HepG2 (cell line): ENCODE measurements at regions not wholly inside any gene's neighbourhood (a gene's known extent, or its start where the extent isn't known, plus 50 kb on each side); places are given as distances from the start of the nearest gene placed in this dataset.

ENCODE experiments used
- ATAC-seq: fragments of 200-7000 bp; cut with Tn5 transposase; 3 replicates; pipeline ENCODE4 v1.9.1; 2020; ENCODE audit warnings: mild to moderate bottlenecking, moderate library complexity
- BruUV-seq: library from RNA; stranded (reverse); fragments of 400-500 nt; replicated peaks from 2 replicates; lab custom pipeline; 2021; lab: Mats Ljungman, UMichigan
- CTCF ChIA-PET: fragments of 300-600 bp; formaldehyde crosslinking; extraction: SDS; loops from one replicate; lab custom pipeline; 2021; ENCODE audit warnings: low total read pairs, inconsistent platforms, low intra/inter-chr PET ratio; lab: Yijun Ruan, JAX
- POLR2A ChIA-PET: fragments of 350-600 bp; sonication (Branson Sonifier 250); formaldehyde crosslinking; loops from one replicate; lab custom pipeline; 2020; ENCODE audit warnings: antibody characterized with exemption, inconsistent platforms; lab: Yijun Ruan, JAX
- DNase-seq: peaks from one replicate; pipeline ENCODE4 v3.0.0-alpha.2; 2015; ENCODE audit warnings: low spot score
- FAIRE-seq: peaks from 3 replicates; lab custom pipeline; 2011; peaks lifted over from hg19 to GRCh38; lab: Jason Lieb, UNC
- H2AFZ ChIP-seq: one replicate; pipeline ENCODE4 v1.6.1; 2011; ENCODE audit warnings: low read length, inconsistent platforms
- H3K27ac ChIP-seq: fragments of 300-600 bp; 3 replicates; pipeline ENCODE4 v1.8.0; 2011; ENCODE audit warnings: mixed run types, mild to moderate bottlenecking, mixed read lengths, low read length, inconsistent platforms; ENCODE audit not compliant: insufficient read depth; ENCODE audit errors: extremely low read length
- H3K27me3 ChIP-seq, 2 experiments: fragments of 200-600 bp in 1 of 2; 2 replicates in 1 of 2; 3 replicates in 1 of 2; pipeline versions ENCODE4 v1.6.0 to v1.8.0; 2011; ENCODE audit warnings: low read length in 2 of 2, mild to moderate bottlenecking in 2 of 2, moderate library complexity in 2 of 2, inconsistent platforms in 1 of 2; ENCODE audit not compliant: insufficient read depth in 2 of 2, control insufficient read depth in 1 of 2
- H3K36me3 ChIP-seq, 2 experiments: fragments of 200-600 bp in 1 of 2; replicated peaks in 1 of 2; 2 replicates in 1 of 2; 3 replicates in 1 of 2; pipeline versions ENCODE4 v1.5.1 to v1.8.0; 2011; ENCODE audit warnings: low read length in 2 of 2, inconsistent platforms in 1 of 2; ENCODE audit not compliant: insufficient read depth in 2 of 2, control insufficient read depth in 1 of 2
- H3K4me1 ChIP-seq: 2 replicates; pipeline ENCODE4 v1.5.1; 2012; ENCODE audit warnings: low read length, inconsistent platforms; ENCODE audit not compliant: insufficient read depth
- H3K4me2 ChIP-seq: 2 replicates; pipeline ENCODE4 v1.6.0; 2011; ENCODE audit warnings: low read depth, low read length, inconsistent platforms
- H3K4me3 ChIP-seq, 3 experiments: fragments of 200-600 bp in 1 of 3; sonication (generic), shearing (Covaris generic) in 1 of 3; replicated peaks in 1 of 3; 2 replicates each; pipeline ENCODE4 v1.5.1; 2011 to 2016; ENCODE audit warnings: low read length in 3 of 3, inconsistent platforms in 2 of 3, low read depth in 2 of 3, mild to moderate bottlenecking in 2 of 3, control low read depth in 1 of 3, mixed read lengths in 1 of 3; ENCODE audit not compliant: insufficient read depth in 1 of 3
- H3K79me2 ChIP-seq: one replicate; pipeline ENCODE4 v1.6.1; 2011; ENCODE audit warnings: low read length, inconsistent platforms; ENCODE audit not compliant: insufficient read depth
- H3K9ac ChIP-seq: 2 replicates; pipeline ENCODE4 v1.6.0; 2011; ENCODE audit warnings: mild to moderate bottlenecking, low read depth, low read length, inconsistent platforms; ENCODE audit not compliant: insufficient read depth
- H3K9me3 ChIP-seq: 2 replicates; pipeline ENCODE4 v1.5.1; 2012; ENCODE audit warnings: mild to moderate bottlenecking, low read length
- H4K20me1 ChIP-seq: 2 replicates; pipeline ENCODE4 v1.6.0; 2011; ENCODE audit warnings: inconsistent platforms, mild to moderate bottlenecking, low read length, moderate library complexity; ENCODE audit not compliant: insufficient read depth
- CHD2 ChIP-seq: IDR thresholded peaks from 2 replicates; pipeline ENCODE4 v1.6.1; 2011; ENCODE audit warnings: low read depth, low read length, improper control_type of control experiment
- MAFG ChIP-seq: sonication (generic); formaldehyde crosslinking; IDR thresholded peaks from 2 replicates; pipeline ENCODE4 v1.5.1; 2020; ENCODE audit warnings: mild to moderate bottlenecking, missing genetic modification reagents
- RARA ChIP-seq: IDR thresholded peaks from 2 replicates; pipeline ENCODE4 v1.6.1; 2016; ENCODE audit warnings: missing genetic modification reagents, missing compliant biosample characterization
- SNRNP70 ChIP-seq: fragments of 200-400 bp; formaldehyde crosslinking; IDR thresholded peaks from 2 replicates; pipeline ENCODE4 v1.6.1; 2017; ENCODE audit warnings: mild to moderate bottlenecking, low read depth, low read length, moderate library complexity
- SP5 ChIP-seq: IDR thresholded peaks from 2 replicates; pipeline ENCODE4 v1.6.1; 2016; ENCODE audit warnings: low read depth, borderline replicate concordance
- ZFP90 ChIP-seq: sonication (generic); formaldehyde crosslinking; IDR thresholded peaks from 2 replicates; pipeline ENCODE4 v1.8.0; 2022; ENCODE audit warnings: missing genetic modification reagents, mild to moderate bottlenecking, inconsistent platforms, borderline replicate concordance
- ZMYM3 ChIP-seq: sonication (generic); formaldehyde crosslinking; IDR thresholded peaks from 2 replicates; pipeline ENCODE4 v1.5.1; 2020; ENCODE audit warnings: mild to moderate bottlenecking, missing genetic modification reagents
- ZNF20 ChIP-seq: sonication (generic); formaldehyde crosslinking; IDR thresholded peaks from 2 replicates; pipeline ENCODE4 v1.4.0; 2020; ENCODE audit warnings: mild to moderate bottlenecking, moderate library complexity, missing genetic modification reagents
- ZNF256 ChIP-seq: sonication (generic); formaldehyde crosslinking; conservative IDR thresholded peaks from 2 replicates; pipeline ENCODE4 v1.4.0; 2020; ENCODE audit warnings: missing genetic modification reagents
- ZNF577 ChIP-seq: sonication (generic); formaldehyde crosslinking; IDR thresholded peaks from 2 replicates; pipeline ENCODE4 v1.4.0; 2020; ENCODE audit warnings: mild to moderate bottlenecking, low read depth, missing genetic modification reagents, borderline replicate concordance
- WGBS: methylation state at CpG from one replicate; pipeline ENCODE4 v1.1.6; 2017; ENCODE audit warnings: low lambda C conversion rate; 5-methylcytosine and 5-hydroxymethylcytosine counted together
- in situ Hi-C: cut with HindIII; loops from 2 replicates; pipeline ENCODE4 v1.10.0; 2017; ENCODE audit warnings: low pct_unique_long_range_greater_than_20kb; ENCODE audit not compliant: extremely low pct_ligation_motif_present
- intact Hi-C: fragments of 100-400 bp; cut with micrococcal nuclease; formaldehyde crosslinking; loops from one replicate; pipeline ENCODE4 v1.10.0; 2022; ENCODE audit not compliant: unreplicated experiment
- TF ChIP-seq, protein P1 (sequence below): sonication (generic); formaldehyde crosslinking; IDR thresholded peaks from 2 replicates; pipeline ENCODE4 v1.4.0; 2020; ENCODE audit warnings: missing genetic modification reagents, borderline replicate concordance
- TF ChIP-seq, protein P2 (sequence below): sonication (generic); formaldehyde crosslinking; IDR thresholded peaks from 2 replicates; pipeline ENCODE4 v1.8.1; 2023; ENCODE audit warnings: missing genetic modification reagents, inconsistent platforms, borderline replicate concordance
- TF ChIP-seq, protein P3 (sequence below): IDR thresholded peaks from 2 replicates; pipeline ENCODE4 v1.6.1; 2016; ENCODE audit warnings: low read depth, missing genetic modification reagents, missing compliant biosample characterization

DNA sequence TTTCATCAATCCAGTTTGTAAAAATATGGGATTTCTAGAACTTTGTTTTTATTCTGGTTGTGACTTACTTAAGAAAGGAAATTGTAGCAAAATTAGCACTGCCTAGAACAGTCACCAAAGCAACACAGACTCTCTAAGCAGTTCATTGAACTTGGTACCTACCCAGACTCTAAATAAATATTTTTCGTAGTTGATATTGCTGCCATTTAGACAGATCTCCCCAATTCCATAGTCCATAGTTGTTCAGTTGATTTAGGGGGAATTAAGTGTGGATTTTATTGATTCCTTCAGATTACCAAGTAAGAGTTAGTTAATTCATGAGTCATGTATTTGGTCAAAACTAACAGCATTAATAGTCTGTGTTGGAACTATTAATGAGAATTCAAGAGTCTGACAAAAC is 822.5 kb downstream of the DHX35 start:
- in situ Hi-C loops (no loop called here), intact Hi-C loops (no loop called here)
- no peaks in the 10 kb centered on the region for H3K27me3 ChIP-seq
- no peak overlapping the region for H3K9ac ChIP-seq
- no peak for DNase-seq
- no peak overlapping the region for H2AFZ ChIP-seq
- no peak overlapping the region for H3K4me2 ChIP-seq
- FAIRE-seq = peak; percentile 30
- H3K36me3 ChIP-seq = no peaks in the 10 kb centered on the region
- peaks cover 86% of the 10 kb centered on the region for H3K9me3 ChIP-seq
- H3K79me2 ChIP-seq = no peaks in the 10 kb centered on the region
- BruUV-seq = no TSS peak
- no peak overlapping the region for H3K4me3 ChIP-seq
- no peaks in the 10 kb centered on the region for H4K20me1 ChIP-seq
- no peaks in the 10 kb centered on the region for H3K4me1 ChIP-seq
- POLR2A ChIA-PET = no interaction called here
- WGBS = 0% methylated on average over 1 of the region's 1 CpG
- no peak overlapping the region for H3K27ac ChIP-seq
- CTCF ChIA-PET = no interaction called here
- ATAC-seq = no peak
- no peak for TF ChIP-seq ZNF20 (CRISPR knock-in tag)
- no peak for TF ChIP-seq RARA
- TF ChIP-seq MAFG (CRISPR knock-in tag) = no peak
- TF ChIP-seq ZNF256 (CRISPR knock-in tag) = no peak
- TF ChIP-seq CHD2 = no peak
- no peak for TF ChIP-seq ZFP90 (CRISPR knock-in tag)
- TF ChIP-seq, protein P1, sequence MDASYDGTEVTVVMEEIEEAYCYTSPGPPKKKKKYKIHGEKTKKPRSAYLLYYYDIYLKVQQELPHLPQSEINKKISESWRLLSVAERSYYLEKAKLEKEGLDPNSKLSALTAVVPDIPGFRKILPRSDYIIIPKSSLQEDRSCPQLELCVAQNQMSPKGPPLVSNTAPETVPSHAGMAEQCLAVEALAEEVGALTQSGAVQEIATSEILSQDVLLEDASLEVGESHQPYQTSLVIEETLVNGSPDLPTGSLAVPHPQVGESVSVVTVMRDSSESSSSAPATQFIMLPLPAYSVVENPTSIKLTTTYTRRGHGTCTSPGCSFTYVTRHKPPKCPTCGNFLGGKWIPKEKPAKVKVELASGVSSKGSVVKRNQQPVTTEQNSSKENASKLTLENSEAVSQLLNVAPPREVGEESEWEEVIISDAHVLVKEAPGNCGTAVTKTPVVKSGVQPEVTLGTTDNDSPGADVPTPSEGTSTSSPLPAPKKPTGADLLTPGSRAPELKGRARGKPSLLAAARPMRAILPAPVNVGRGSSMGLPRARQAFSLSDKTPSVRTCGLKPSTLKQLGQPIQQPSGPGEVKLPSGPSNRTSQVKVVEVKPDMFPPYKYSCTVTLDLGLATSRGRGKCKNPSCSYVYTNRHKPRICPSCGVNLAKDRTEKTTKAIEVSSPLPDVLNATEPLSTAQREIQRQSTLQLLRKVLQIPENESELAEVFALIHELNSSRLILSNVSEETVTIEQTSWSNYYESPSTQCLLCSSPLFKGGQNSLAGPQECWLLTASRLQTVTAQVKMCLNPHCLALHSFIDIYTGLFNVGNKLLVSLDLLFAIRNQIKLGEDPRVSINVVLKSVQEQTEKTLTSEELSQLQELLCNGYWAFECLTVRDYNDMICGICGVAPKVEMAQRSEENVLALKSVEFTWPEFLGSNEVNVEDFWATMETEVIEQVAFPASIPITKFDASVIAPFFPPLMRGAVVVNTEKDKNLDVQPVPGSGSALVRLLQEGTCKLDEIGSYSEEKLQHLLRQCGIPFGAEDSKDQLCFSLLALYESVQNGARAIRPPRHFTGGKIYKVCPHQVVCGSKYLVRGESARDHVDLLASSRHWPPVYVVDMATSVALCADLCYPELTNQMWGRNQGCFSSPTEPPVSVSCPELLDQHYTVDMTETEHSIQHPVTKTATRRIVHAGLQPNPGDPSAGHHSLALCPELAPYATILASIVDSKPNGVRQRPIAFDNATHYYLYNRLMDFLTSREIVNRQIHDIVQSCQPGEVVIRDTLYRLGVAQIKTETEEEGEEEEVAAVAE (CRISPR knock-in tag) = no peak
- TF ChIP-seq, protein P2, sequence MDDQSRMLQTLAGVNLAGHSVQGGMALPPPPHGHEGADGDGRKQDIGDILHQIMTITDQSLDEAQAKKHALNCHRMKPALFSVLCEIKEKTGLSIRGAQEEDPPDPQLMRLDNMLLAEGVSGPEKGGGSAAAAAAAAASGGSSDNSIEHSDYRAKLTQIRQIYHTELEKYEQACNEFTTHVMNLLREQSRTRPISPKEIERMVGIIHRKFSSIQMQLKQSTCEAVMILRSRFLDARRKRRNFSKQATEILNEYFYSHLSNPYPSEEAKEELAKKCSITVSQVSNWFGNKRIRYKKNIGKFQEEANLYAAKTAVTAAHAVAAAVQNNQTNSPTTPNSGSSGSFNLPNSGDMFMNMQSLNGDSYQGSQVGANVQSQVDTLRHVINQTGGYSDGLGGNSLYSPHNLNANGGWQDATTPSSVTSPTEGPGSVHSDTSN (CRISPR knock-in tag) = no peak
- no peak for TF ChIP-seq ZNF577 (CRISPR knock-in tag)
- TF ChIP-seq, protein P3, sequence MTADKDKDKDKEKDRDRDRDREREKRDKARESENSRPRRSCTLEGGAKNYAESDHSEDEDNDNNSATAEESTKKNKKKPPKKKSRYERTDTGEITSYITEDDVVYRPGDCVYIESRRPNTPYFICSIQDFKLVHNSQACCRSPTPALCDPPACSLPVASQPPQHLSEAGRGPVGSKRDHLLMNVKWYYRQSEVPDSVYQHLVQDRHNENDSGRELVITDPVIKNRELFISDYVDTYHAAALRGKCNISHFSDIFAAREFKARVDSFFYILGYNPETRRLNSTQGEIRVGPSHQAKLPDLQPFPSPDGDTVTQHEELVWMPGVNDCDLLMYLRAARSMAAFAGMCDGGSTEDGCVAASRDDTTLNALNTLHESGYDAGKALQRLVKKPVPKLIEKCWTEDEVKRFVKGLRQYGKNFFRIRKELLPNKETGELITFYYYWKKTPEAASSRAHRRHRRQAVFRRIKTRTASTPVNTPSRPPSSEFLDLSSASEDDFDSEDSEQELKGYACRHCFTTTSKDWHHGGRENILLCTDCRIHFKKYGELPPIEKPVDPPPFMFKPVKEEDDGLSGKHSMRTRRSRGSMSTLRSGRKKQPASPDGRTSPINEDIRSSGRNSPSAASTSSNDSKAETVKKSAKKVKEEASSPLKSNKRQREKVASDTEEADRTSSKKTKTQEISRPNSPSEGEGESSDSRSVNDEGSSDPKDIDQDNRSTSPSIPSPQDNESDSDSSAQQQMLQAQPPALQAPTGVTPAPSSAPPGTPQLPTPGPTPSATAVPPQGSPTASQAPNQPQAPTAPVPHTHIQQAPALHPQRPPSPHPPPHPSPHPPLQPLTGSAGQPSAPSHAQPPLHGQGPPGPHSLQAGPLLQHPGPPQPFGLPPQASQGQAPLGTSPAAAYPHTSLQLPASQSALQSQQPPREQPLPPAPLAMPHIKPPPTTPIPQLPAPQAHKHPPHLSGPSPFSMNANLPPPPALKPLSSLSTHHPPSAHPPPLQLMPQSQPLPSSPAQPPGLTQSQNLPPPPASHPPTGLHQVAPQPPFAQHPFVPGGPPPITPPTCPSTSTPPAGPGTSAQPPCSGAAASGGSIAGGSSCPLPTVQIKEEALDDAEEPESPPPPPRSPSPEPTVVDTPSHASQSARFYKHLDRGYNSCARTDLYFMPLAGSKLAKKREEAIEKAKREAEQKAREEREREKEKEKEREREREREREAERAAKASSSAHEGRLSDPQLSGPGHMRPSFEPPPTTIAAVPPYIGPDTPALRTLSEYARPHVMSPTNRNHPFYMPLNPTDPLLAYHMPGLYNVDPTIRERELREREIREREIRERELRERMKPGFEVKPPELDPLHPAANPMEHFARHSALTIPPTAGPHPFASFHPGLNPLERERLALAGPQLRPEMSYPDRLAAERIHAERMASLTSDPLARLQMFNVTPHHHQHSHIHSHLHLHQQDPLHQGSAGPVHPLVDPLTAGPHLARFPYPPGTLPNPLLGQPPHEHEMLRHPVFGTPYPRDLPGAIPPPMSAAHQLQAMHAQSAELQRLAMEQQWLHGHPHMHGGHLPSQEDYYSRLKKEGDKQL (CRISPR knock-in tag) = no peak
- no peak for TF ChIP-seq ZMYM3 (CRISPR knock-in tag)
- TF ChIP-seq SNRNP70 = no peak
- TF ChIP-seq SP5 (CRISPR knock-in tag) = no peak
